GM23338 (cell line): ENCODE measurements at regions not wholly inside any gene's neighbourhood (a gene's known extent, or its start where the extent isn't known, plus 50 kb on each side); places are given as distances from the start of the nearest gene placed in this dataset.

ENCODE experiments used
- ATAC-seq: fragments of 200-7000 bp; cut with Tn5 transposase; 3 replicates; pipeline ENCODE4 v1.9.1; 2020
- DNase-seq: peaks from one replicate; pipeline ENCODE4 v3.0.0-alpha.2; 2015; ENCODE audit warnings: low spot score
- H2AFZ ChIP-seq: fragments of 200-600 bp; sonication (generic); 2 replicates; pipeline ENCODE4 v1.8.0; 2016; ENCODE audit warnings: antibody characterized with exemption, mild to moderate bottlenecking, moderate library complexity
- H3F3A ChIP-seq: fragments of 200-600 bp; sonication (generic); replicated peaks from 2 replicates; pipeline ENCODE4 v1.8.0; 2017; ENCODE audit warnings: antibody characterized with exemption, mixed run types, low read depth
- H3K27ac ChIP-seq: fragments of 200-600 bp; sonication (generic); 2 replicates; pipeline ENCODE4 v1.6.1; 2016; ENCODE audit warnings: low read depth
- H3K27me3 ChIP-seq: fragments of 200-600 bp; sonication (generic); 2 replicates; pipeline ENCODE4 v1.8.0; 2016; ENCODE audit warnings: mild to moderate bottlenecking, mixed run types, moderate library complexity; ENCODE audit not compliant: insufficient read depth
- H3K36me3 ChIP-seq: fragments of 200-600 bp; sonication (generic); 2 replicates; pipeline ENCODE4 v1.8.0; 2016; ENCODE audit warnings: mild to moderate bottlenecking; ENCODE audit not compliant: insufficient read depth
- H3K4me1 ChIP-seq: fragments of 200-600 bp; sonication (generic); 2 replicates; pipeline ENCODE4 v1.8.0; 2016; ENCODE audit warnings: mild to moderate bottlenecking, moderate library complexity; ENCODE audit not compliant: insufficient read depth
- H3K4me2 ChIP-seq: fragments of 200-600 bp; sonication (generic); 2 replicates; pipeline ENCODE4 v1.7.1; 2017; ENCODE audit warnings: mixed run types
- H3K4me3 ChIP-seq: fragments of 200-600 bp; sonication (generic); 2 replicates; pipeline ENCODE4 v1.6.1; 2016; ENCODE audit warnings: mixed run types
- H3K79me2 ChIP-seq: fragments of 200-600 bp; sonication (generic); replicated peaks from 2 replicates; pipeline ENCODE4 v1.8.0; 2017; ENCODE audit warnings: mild to moderate bottlenecking; ENCODE audit not compliant: insufficient read depth
- H3K9me2 ChIP-seq: fragments of 200-600 bp; sonication (generic); 2 replicates; pipeline ENCODE4 v1.8.0; 2017; ENCODE audit not compliant: insufficient read depth
- H4K20me1 ChIP-seq: fragments of 200-600 bp; sonication (generic); replicated peaks from 2 replicates; pipeline ENCODE4 v1.8.0; 2017; ENCODE audit warnings: mild to moderate bottlenecking; ENCODE audit not compliant: insufficient read depth
- H3K27ac Mint-ChIP-seq: 2 replicates; pipeline ENCODE4 v1.8.0; 2020; ENCODE audit warnings: inconsistent platforms, mild to moderate bottlenecking, moderate library complexity, mixed read lengths
- H3K27me3 Mint-ChIP-seq: 3 replicates; pipeline ENCODE4 v1.8.0; 2022; ENCODE audit warnings: low read depth, mild to moderate bottlenecking, moderate library complexity, mixed read lengths, inconsistent platforms; ENCODE audit not compliant: insufficient read depth, poor library complexity
- H3K36me3 Mint-ChIP-seq: 3 replicates; pipeline ENCODE4 v1.8.0; 2021; ENCODE audit warnings: low read depth, mild to moderate bottlenecking, inconsistent platforms, moderate library complexity, mixed read lengths
- H3K4me1 Mint-ChIP-seq: 3 replicates; pipeline ENCODE4 v1.8.0; 2020; ENCODE audit warnings: mild to moderate bottlenecking, inconsistent platforms, mixed read lengths
- H3K4me3 Mint-ChIP-seq: 3 replicates; pipeline ENCODE4 v1.8.0; 2021; ENCODE audit warnings: moderate library complexity, mild to moderate bottlenecking, inconsistent platforms, mixed read lengths
- H3K9me3 Mint-ChIP-seq: 3 replicates; pipeline ENCODE4 v1.8.0; 2020; ENCODE audit warnings: moderate library complexity, mild to moderate bottlenecking, inconsistent platforms, mixed read lengths
- CREB1 ChIP-seq: fragments of 250-450 bp; sonication (Bioruptor Pico); IDR thresholded peaks from 2 replicates; pipeline ENCODE4 v1.5.0; 2020; ENCODE audit warnings: low read depth, mild to moderate bottlenecking, moderate library complexity
- EZH2 ChIP-seq: fragments of 200-600 bp; sonication (generic); IDR thresholded peaks from one replicate; pipeline ENCODE4 v1.8.0; 2017; ENCODE audit warnings: antibody characterized with exemption, mild to moderate bottlenecking, low read depth; ENCODE audit not compliant: unreplicated experiment
- EZH2phosphoT487 ChIP-seq: fragments of 200-600 bp; sonication (generic); IDR thresholded peaks from one replicate; pipeline ENCODE4 v1.8.1; 2018; ENCODE audit warnings: antibody characterized with exemption; ENCODE audit not compliant: unreplicated experiment
- JUNB ChIP-seq: IDR thresholded peaks from one replicate; pipeline ENCODE4 v1.6.1; 2016; ENCODE audit warnings: antibody characterized with exemption; ENCODE audit not compliant: unreplicated experiment
- NANOG ChIP-seq: IDR thresholded peaks from 2 replicates; pipeline ENCODE4 v1.6.1; 2016; ENCODE audit warnings: antibody characterized with exemption, borderline replicate concordance
- POLR2AphosphoS5 ChIP-seq: IDR thresholded peaks from 2 replicates; pipeline ENCODE4 v1.6.1; 2016; ENCODE audit warnings: antibody characterized with exemption, low read depth
- STAT1 ChIP-seq: IDR thresholded peaks from one replicate; pipeline ENCODE4 v1.6.1; 2016; ENCODE audit warnings: antibody characterized with exemption; ENCODE audit not compliant: unreplicated experiment
- ZNF114 ChIP-seq: fragments of 250-450 bp; sonication (Bioruptor Pico); IDR thresholded peaks from 2 replicates; pipeline ENCODE4 v1.5.0; 2020; ENCODE audit warnings: mild to moderate bottlenecking, moderate library complexity
- ZNF331 ChIP-seq: fragments of 250-450 bp; sonication (Bioruptor Pico); IDR thresholded peaks from 2 replicates; pipeline ENCODE4 v1.5.0; 2020; ENCODE audit warnings: low read depth, mild to moderate bottlenecking, moderate library complexity
- TF ChIP-seq, protein P1 (sequence below): IDR thresholded peaks from 2 replicates; pipeline ENCODE4 v1.6.1; 2016; ENCODE audit warnings: antibody characterized with exemption
- TF ChIP-seq, protein P2 (sequence below), 2 experiments: fragments of 200-600 bp in 1 of 2; sonication (generic) in 1 of 2; conservative IDR thresholded peaks; 2 replicates each; pipeline versions ENCODE4 v1.5.1 to v1.6.1; 2016 to 2017; ENCODE audit warnings: antibody characterized with exemption in 2 of 2, low read depth in 2 of 2, mild to moderate bottlenecking in 2 of 2, moderate library complexity in 1 of 2
- TF ChIP-seq, protein P3 (sequence below): fragments of 250-450 bp; sonication (Bioruptor Pico); IDR thresholded peaks from 2 replicates; pipeline ENCODE4 v1.5.0; 2020; ENCODE audit warnings: mild to moderate bottlenecking, moderate library complexity
- TF ChIP-seq, protein P4 (sequence below): IDR thresholded peaks from one replicate; pipeline ENCODE4 v1.6.1; 2018; ENCODE audit warnings: antibody characterized with exemption; ENCODE audit not compliant: unreplicated experiment

DNA sequence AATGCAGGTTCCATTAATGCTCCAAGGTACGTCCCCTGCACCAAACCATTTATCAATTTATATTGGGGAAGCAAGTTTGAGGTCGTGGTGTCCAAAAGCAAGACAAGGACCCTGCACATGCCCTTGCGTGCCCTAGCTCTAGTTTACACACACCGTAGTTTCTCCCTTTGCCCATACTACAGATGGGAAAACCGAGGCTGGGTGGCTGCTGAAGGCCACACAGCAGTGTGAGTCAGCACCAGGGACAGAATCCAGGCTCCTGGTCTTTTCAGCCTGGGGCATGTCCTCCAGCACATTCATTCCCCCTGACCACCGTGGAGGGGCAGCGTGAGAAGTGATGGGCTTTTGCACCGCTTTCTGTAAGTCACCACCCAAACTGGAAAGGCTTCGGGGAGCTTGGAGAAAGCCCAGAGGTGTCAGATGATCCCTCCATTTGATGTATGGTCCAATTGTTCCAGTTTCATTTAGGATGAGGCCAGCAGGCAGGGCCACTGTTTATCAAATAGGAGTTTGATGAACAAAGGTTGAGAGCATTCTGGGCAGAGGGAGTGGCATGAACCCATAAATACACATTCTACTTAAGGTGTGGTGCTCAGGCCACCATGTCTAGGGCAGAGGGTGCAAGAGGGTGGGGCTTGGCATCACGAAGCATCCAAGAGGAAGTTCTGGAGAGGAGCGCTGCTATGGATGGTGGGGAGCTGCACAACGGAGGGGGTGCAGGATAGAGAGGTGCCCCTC, 274.1 kb downstream of the HAUS1 start:
- no peaks in the 10 kb centered on the region for H3K79me2 ChIP-seq
- H3K27me3 ChIP-seq: no peaks in the 10 kb centered on the region
- TF ChIP-seq, protein P1, sequence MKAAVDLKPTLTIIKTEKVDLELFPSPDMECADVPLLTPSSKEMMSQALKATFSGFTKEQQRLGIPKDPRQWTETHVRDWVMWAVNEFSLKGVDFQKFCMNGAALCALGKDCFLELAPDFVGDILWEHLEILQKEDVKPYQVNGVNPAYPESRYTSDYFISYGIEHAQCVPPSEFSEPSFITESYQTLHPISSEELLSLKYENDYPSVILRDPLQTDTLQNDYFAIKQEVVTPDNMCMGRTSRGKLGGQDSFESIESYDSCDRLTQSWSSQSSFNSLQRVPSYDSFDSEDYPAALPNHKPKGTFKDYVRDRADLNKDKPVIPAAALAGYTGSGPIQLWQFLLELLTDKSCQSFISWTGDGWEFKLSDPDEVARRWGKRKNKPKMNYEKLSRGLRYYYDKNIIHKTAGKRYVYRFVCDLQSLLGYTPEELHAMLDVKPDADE: no peak
- no peak for TF ChIP-seq POLR2AphosphoS5
- no peak for TF ChIP-seq EZH2phosphoT487
- no peak for TF ChIP-seq STAT1
- TF ChIP-seq, protein P2, sequence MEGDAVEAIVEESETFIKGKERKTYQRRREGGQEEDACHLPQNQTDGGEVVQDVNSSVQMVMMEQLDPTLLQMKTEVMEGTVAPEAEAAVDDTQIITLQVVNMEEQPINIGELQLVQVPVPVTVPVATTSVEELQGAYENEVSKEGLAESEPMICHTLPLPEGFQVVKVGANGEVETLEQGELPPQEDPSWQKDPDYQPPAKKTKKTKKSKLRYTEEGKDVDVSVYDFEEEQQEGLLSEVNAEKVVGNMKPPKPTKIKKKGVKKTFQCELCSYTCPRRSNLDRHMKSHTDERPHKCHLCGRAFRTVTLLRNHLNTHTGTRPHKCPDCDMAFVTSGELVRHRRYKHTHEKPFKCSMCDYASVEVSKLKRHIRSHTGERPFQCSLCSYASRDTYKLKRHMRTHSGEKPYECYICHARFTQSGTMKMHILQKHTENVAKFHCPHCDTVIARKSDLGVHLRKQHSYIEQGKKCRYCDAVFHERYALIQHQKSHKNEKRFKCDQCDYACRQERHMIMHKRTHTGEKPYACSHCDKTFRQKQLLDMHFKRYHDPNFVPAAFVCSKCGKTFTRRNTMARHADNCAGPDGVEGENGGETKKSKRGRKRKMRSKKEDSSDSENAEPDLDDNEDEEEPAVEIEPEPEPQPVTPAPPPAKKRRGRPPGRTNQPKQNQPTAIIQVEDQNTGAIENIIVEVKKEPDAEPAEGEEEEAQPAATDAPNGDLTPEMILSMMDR (conservative IDR thresholded peaks at IDR 0.05; ENCODE audit: low read depth in 2 of 2): no peak
- no peak for TF ChIP-seq NANOG
- no peak for TF ChIP-seq EZH2
- TF ChIP-seq, protein P3, sequence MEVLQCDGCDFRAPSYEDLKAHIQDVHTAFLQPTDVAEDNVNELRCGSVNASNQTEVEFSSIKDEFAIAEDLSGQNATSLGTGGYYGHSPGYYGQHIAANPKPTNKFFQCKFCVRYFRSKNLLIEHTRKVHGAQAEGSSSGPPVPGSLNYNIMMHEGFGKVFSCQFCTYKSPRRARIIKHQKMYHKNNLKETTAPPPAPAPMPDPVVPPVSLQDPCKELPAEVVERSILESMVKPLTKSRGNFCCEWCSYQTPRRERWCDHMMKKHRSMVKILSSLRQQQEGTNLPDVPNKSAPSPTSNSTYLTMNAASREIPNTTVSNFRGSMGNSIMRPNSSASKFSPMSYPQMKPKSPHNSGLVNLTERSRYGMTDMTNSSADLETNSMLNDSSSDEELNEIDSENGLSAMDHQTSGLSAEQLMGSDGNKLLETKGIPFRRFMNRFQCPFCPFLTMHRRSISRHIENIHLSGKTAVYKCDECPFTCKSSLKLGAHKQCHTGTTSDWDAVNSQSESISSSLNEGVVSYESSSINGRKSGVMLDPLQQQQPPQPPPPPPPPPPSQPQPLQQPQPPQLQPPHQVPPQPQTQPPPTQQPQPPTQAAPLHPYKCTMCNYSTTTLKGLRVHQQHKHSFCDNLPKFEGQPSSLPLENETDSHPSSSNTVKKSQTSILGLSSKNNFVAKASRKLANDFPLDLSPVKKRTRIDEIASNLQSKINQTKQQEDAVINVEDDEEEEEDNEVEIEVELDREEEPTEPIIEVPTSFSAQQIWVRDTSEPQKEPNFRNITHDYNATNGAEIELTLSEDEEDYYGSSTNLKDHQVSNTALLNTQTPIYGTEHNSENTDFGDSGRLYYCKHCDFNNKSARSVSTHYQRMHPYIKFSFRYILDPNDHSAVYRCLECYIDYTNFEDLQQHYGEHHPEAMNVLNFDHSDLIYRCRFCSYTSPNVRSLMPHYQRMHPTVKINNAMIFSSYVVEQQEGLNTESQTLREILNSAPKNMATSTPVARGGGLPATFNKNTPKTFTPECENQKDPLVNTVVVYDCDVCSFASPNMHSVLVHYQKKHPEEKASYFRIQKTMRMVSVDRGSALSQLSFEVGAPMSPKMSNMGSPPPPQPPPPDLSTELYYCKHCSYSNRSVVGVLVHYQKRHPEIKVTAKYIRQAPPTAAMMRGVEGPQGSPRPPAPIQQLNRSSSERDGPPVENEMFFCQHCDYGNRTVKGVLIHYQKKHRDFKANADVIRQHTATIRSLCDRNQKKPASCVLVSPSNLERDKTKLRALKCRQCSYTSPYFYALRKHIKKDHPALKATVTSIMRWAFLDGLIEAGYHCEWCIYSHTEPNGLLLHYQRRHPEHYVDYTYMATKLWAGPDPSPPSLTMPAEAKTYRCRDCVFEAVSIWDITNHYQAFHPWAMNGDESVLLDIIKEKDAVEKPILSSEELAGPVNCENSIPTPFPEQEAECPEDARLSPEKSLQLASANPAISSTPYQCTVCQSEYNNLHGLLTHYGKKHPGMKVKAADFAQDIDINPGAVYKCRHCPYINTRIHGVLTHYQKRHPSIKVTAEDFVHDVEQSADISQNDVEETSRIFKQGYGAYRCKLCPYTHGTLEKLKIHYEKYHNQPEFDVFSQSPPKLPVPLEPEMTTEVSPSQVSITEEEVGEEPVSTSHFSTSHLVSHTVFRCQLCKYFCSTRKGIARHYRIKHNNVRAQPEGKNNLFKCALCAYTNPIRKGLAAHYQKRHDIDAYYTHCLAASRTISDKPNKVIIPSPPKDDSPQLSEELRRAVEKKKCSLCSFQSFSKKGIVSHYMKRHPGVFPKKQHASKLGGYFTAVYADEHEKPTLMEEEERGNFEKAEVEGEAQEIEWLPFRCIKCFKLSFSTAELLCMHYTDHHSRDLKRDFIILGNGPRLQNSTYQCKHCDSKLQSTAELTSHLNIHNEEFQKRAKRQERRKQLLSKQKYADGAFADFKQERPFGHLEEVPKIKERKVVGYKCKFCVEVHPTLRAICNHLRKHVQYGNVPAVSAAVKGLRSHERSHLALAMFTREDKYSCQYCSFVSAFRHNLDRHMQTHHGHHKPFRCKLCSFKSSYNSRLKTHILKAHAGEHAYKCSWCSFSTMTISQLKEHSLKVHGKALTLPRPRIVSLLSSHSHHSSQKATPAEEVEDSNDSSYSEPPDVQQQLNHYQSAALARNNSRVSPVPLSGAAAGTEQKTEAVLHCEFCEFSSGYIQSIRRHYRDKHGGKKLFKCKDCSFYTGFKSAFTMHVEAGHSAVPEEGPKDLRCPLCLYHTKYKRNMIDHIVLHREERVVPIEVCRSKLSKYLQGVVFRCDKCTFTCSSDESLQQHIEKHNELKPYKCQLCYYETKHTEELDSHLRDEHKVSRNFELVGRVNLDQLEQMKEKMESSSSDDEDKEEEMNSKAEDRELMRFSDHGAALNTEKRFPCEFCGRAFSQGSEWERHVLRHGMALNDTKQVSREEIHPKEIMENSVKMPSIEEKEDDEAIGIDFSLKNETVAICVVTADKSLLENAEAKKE (CRISPR knock-in tag): no peak
- no peak for TF ChIP-seq ZNF114 (CRISPR knock-in tag)
- no peak for TF ChIP-seq JUNB
- TF ChIP-seq ZNF331: no peak
- TF ChIP-seq, protein P4, sequence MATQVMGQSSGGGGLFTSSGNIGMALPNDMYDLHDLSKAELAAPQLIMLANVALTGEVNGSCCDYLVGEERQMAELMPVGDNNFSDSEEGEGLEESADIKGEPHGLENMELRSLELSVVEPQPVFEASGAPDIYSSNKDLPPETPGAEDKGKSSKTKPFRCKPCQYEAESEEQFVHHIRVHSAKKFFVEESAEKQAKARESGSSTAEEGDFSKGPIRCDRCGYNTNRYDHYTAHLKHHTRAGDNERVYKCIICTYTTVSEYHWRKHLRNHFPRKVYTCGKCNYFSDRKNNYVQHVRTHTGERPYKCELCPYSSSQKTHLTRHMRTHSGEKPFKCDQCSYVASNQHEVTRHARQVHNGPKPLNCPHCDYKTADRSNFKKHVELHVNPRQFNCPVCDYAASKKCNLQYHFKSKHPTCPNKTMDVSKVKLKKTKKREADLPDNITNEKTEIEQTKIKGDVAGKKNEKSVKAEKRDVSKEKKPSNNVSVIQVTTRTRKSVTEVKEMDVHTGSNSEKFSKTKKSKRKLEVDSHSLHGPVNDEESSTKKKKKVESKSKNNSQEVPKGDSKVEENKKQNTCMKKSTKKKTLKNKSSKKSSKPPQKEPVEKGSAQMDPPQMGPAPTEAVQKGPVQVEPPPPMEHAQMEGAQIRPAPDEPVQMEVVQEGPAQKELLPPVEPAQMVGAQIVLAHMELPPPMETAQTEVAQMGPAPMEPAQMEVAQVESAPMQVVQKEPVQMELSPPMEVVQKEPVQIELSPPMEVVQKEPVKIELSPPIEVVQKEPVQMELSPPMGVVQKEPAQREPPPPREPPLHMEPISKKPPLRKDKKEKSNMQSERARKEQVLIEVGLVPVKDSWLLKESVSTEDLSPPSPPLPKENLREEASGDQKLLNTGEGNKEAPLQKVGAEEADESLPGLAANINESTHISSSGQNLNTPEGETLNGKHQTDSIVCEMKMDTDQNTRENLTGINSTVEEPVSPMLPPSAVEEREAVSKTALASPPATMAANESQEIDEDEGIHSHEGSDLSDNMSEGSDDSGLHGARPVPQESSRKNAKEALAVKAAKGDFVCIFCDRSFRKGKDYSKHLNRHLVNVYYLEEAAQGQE: no peak
- TF ChIP-seq CREB1: no peak
- Mint-ChIP-seq H3K9me3 (no peaks in the 10 kb centered on the region), H3K4me3 (no peak overlapping the region), H3K36me3 (no peaks in the 10 kb centered on the region), H3K4me1 (peaks cover 13% of the 10 kb centered on the region), H3K27me3 (peaks cover 7% of the 10 kb centered on the region), H3K27ac (no peak overlapping the region)
- no peak overlapping the region for H3K4me2 ChIP-seq
- no peak overlapping the region for H2AFZ ChIP-seq
- no peak overlapping the region for H3K4me3 ChIP-seq
- ATAC-seq (no peak), DNase-seq (no peak)
- no peaks in the 10 kb centered on the region for H3F3A ChIP-seq
- no peaks in the 10 kb centered on the region for H3K9me2 ChIP-seq
- no peaks in the 10 kb centered on the region for H3K4me1 ChIP-seq
- H3K27ac ChIP-seq: no peak overlapping the region
- no peaks in the 10 kb centered on the region for H3K36me3 ChIP-seq
- H4K20me1 ChIP-seq: no peaks in the 10 kb centered on the region
